ENCODE measurements at regions not wholly inside any gene's neighbourhood (a gene's known extent, or its start where the extent isn't known, plus 50 kb on each side); places are given as distances from the start of the nearest gene placed in this dataset.

DNA sequence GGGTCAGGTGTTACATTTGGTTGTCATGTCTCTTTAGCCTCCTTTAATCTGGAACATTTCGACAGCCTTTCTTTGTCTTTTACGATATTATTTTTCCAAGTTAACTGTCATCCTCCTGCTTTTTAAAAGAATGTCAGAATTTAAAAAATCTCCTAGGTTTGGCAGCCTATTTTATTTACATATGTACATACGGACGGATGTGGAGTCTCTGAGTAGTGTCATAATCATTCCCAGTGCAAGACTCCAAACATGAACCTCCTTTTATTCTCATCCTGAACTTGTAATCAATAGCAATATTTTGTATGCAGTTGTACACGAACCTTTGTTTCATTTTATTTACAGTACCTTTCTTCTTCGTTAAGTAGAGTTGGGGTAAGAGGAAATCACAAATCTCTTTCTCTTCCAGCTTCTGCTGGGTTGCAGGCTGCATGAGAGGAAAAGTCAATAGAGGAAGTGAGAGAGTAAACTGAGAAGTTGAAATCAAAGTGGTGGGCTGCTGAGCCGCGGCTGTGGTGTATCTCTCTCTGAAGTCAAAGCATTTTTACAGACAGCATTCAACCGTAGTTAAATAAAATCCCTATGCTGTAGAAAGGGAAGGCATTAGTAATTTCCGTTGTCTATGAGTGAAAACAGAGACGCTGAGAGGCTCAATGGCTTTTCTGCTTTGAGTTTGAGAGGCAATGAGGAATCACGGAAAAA, 53.9 kb upstream of the RPS6KA3 start:
- TF ChIP-seq POLR2A (IDR thresholded peaks at IDR 0.05; ENCODE audit: low read length): no peak
- no peak for TF ChIP-seq GATA1 (IDR thresholded peaks at IDR 0.05; ENCODE audit: low read depth, low read length)
